Activated CD4-positive, alpha-beta T cell treated with anti-CD3 and anti-CD28 coated beads for 36 hours (primary cell): ENCODE measurements at regions not wholly inside any gene's neighbourhood (a gene's known extent, or its start where the extent isn't known, plus 50 kb on each side); places are given as distances from the start of the nearest gene placed in this dataset.

Experiments
- ATAC-seq: fragments of 200-7000 bp; cut with Tn5 transposase; one replicate; pipeline ENCODE4 v1.10.0; 2021; ENCODE audit warnings: mild to moderate bottlenecking, moderate library complexity
- CTCF ChIA-PET: fragments of 350-600 bp; sonication (Branson Sonifier 250); formaldehyde crosslinking; loops from one replicate; lab custom pipeline; 2021; ENCODE audit warnings: antibody characterized with exemption; lab: Charles Lee
- POLR2A ChIA-PET: fragments of 350-600 bp; sonication (Branson Sonifier 250); formaldehyde crosslinking; loops from one replicate; lab custom pipeline; 2021; ENCODE audit warnings: antibody characterized with exemption, inconsistent platforms; lab: Charles Lee
- DNase-seq: peaks from one replicate; pipeline ENCODE4 v3.0.0-alpha.2; 2020
- H3K27ac Mint-ChIP-seq: one replicate; pipeline ENCODE4 v1.8.0; 2021; ENCODE audit warnings: mixed read lengths
- H3K27me3 Mint-ChIP-seq: one replicate; pipeline ENCODE4 v1.8.0; 2021; ENCODE audit warnings: mixed read lengths
- H3K36me3 Mint-ChIP-seq: one replicate; pipeline ENCODE4 v1.8.0; 2021; ENCODE audit warnings: low read depth, mixed read lengths
- H3K4me1 Mint-ChIP-seq: one replicate; pipeline ENCODE4 v1.8.0; 2021; ENCODE audit warnings: mixed read lengths
- H3K4me3 Mint-ChIP-seq: one replicate; pipeline ENCODE4 v1.8.0; 2021; ENCODE audit warnings: mild to moderate bottlenecking, moderate library complexity, mixed read lengths
- H3K9me3 Mint-ChIP-seq: one replicate; pipeline ENCODE4 v1.8.0; 2021; ENCODE audit warnings: low read depth, mixed read lengths
- intact Hi-C, 2 experiments: fragments of 100-400 bp; cut with DNase I in 1 of 2; cut with micrococcal nuclease in 1 of 2; formaldehyde crosslinking; loops; one replicate each; pipeline versions ENCODE4 v1.14.2 to v1.15.1; 2022 to 2024; cut with DNase I, micrococcal nuclease

- Mint-ChIP-seq H3K4me3 (no peak overlapping the region), H3K27ac (no peak overlapping the region), H3K4me1 (no peaks in the 10 kb centered on the region), H3K36me3 (no peaks in the 10 kb centered on the region), H3K9me3 (no peaks in the 10 kb centered on the region), H3K27me3 (no peaks in the 10 kb centered on the region)
- intact Hi-C loops: no loop called here
- POLR2A ChIA-PET: no interaction called here
- CTCF ChIA-PET: no interaction called here
- DNase-seq: no peak
- no peak for ATAC-seq
Measured at GRCh38 chr16:48838349-48838748, 228.4 kb upstream of the N4BP1 start.

DNA sequence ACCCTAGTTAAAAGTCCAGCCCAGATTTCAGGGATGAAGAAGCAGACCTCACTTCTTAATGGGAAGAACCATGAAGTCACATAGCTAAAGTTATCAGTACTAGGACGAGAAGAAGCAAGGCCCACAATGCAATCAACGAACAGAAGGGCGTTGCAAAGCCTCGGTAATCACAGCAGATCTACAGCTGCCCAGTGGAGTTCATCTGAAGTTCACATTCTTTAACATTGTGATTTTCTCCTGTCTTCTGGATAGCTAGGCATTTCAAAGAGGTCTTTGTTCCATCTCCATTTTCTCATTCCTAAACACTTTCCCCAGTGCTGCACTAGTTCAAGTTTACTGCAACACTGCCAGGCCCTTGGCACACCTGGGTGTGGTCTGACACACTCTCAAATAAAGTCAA is 226.7 kb upstream of the N4BP1 start:
- DNase-seq (no peak), ATAC-seq (no peak)
- POLR2A ChIA-PET: no interaction called here
- Mint-ChIP-seq H3K27me3 (no peaks in the 10 kb centered on the region), H3K36me3 (no peaks in the 10 kb centered on the region), H3K9me3 (no peaks in the 10 kb centered on the region), H3K4me3 (no peak overlapping the region), H3K27ac (no peak overlapping the region), H3K4me1 (no peaks in the 10 kb centered on the region)
- intact Hi-C loops: no loop called here
- CTCF ChIA-PET: no interaction called here

GRCh38 chr16:48836067-48836466 is 226.1 kb upstream of the N4BP1 start:
- ChIA-PET CTCF (no interaction called here), POLR2A (no interaction called here)
- no peaks in the 10 kb centered on the region for H3K36me3 Mint-ChIP-seq
- no peak overlapping the region for H3K27ac Mint-ChIP-seq
- no peaks in the 10 kb centered on the region for H3K9me3 Mint-ChIP-seq
- H3K4me3 Mint-ChIP-seq: no peak overlapping the region
- no peaks in the 10 kb centered on the region for H3K27me3 Mint-ChIP-seq
- no peak for ATAC-seq
- intact Hi-C loops: no loop called here
- no peak for DNase-seq
- no peaks in the 10 kb centered on the region for H3K4me1 Mint-ChIP-seq

- intact Hi-C loops: no loop called here
- ChIA-PET CTCF (no interaction called here), POLR2A (no interaction called here)
- H3K4me3 Mint-ChIP-seq: no peak overlapping the region
- H3K27ac Mint-ChIP-seq: no peak overlapping the region
- no peaks in the 10 kb centered on the region for H3K27me3 Mint-ChIP-seq
- H3K36me3 Mint-ChIP-seq: no peaks in the 10 kb centered on the region
- no peaks in the 10 kb centered on the region for H3K9me3 Mint-ChIP-seq
- DNase-seq (no peak), ATAC-seq (no peak)
- no peaks in the 10 kb centered on the region for H3K4me1 Mint-ChIP-seq
Measured at GRCh38 chr16:48834576-48834975, 224.6 kb upstream of the N4BP1 start.

DNA sequence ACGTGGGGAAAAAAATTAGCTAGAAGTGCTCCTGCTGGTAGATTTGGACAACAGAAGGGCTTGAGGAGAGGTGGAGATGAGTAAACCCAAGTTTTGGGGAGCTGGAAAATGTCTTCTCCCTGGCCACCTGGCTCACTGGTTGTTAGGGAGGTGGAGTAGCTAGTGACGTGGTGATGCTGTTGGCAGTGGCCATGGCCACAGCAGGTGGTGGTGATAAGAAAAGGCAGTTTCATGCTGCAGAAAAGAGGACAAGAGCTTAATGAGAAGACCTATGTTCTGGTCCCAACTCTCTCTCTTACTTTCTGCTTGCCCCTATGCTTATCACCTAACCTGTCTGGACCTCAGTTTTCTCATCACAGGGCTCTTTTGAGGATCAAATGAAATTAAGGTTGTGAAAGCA is 223.5 kb upstream of the N4BP1 start:
- Mint-ChIP-seq H3K27me3 (no peaks in the 10 kb centered on the region), H3K4me3 (no peak overlapping the region), H3K27ac (no peak overlapping the region), H3K9me3 (no peaks in the 10 kb centered on the region), H3K4me1 (no peaks in the 10 kb centered on the region), H3K36me3 (no peaks in the 10 kb centered on the region)
- ATAC-seq: no peak
- CTCF ChIA-PET: interaction anchor here (0.8 kb wide), 1 partner anchor 38 kb away, joined by 3 read pairs; no protein-coding TSS in a partner anchor
- no peak for DNase-seq
- POLR2A ChIA-PET: no interaction called here
- intact Hi-C loops: no loop called here

GRCh38 chr16:48831076-48831722 is 221.2 kb upstream of the N4BP1 start:
- H3K36me3 Mint-ChIP-seq: no peaks in the 10 kb centered on the region
- intact Hi-C loops: no loop called here
- H3K4me3 Mint-ChIP-seq: no peak overlapping the region
- H3K27ac Mint-ChIP-seq: no peak overlapping the region
- H3K9me3 Mint-ChIP-seq: no peaks in the 10 kb centered on the region
- ATAC-seq: no peak
- ChIA-PET CTCF (interaction anchor here (0.6 to 1.3 kb wide), 4 partner anchors 8 to 388 kb away, joined by 3 to 6 read pairs (median 4); no protein-coding TSS in a partner anchor), POLR2A (no interaction called here)
- DNase-seq: no peak
- no peaks in the 10 kb centered on the region for H3K27me3 Mint-ChIP-seq
- H3K4me1 Mint-ChIP-seq: no peaks in the 10 kb centered on the region

- no peaks in the 10 kb centered on the region for H3K36me3 Mint-ChIP-seq
- H3K4me3 Mint-ChIP-seq: no peak overlapping the region
- no peak for DNase-seq
- no peak overlapping the region for H3K27ac Mint-ChIP-seq
- intact Hi-C loops: no loop called here
- no peaks in the 10 kb centered on the region for H3K9me3 Mint-ChIP-seq
- ChIA-PET POLR2A (no interaction called here), CTCF (interaction anchor here (0.6 kb wide), 1 partner anchor 29 kb away, joined by 4 read pairs; no protein-coding TSS in a partner anchor)
- no peaks in the 10 kb centered on the region for H3K4me1 Mint-ChIP-seq
- H3K27me3 Mint-ChIP-seq: no peaks in the 10 kb centered on the region
- ATAC-seq: no peak
Measured at GRCh38 chr16:48829336-48830310, 219.6 kb upstream of the N4BP1 start.

GRCh38 chr16:48824271-48824670 is 214.3 kb upstream of the N4BP1 start:
- Mint-ChIP-seq H3K4me1 (no peaks in the 10 kb centered on the region), H3K27me3 (no peaks in the 10 kb centered on the region), H3K36me3 (no peaks in the 10 kb centered on the region), H3K27ac (no peak overlapping the region), H3K9me3 (no peaks in the 10 kb centered on the region), H3K4me3 (no peak overlapping the region)
- no peak for DNase-seq
- no peak for ATAC-seq
- intact Hi-C loops: no loop called here
- POLR2A ChIA-PET: no interaction called here
- CTCF ChIA-PET: no interaction called here

GRCh38 chr16:48822431-48822830 is 212.5 kb upstream of the N4BP1 start:
- Mint-ChIP-seq H3K9me3 (no peaks in the 10 kb centered on the region), H3K4me1 (no peaks in the 10 kb centered on the region), H3K27ac (no peak overlapping the region), H3K4me3 (no peak overlapping the region), H3K36me3 (no peaks in the 10 kb centered on the region), H3K27me3 (no peaks in the 10 kb centered on the region)
- CTCF ChIA-PET: interaction anchor here (0.9 kb wide), 1 partner anchor 9 kb away, joined by 4 read pairs; no protein-coding TSS in a partner anchor
- ATAC-seq (no peak), DNase-seq (no peak)
- intact Hi-C loops: no loop called here
- POLR2A ChIA-PET: no interaction called here

- H3K9me3 Mint-ChIP-seq: no peaks in the 10 kb centered on the region
- no peaks in the 10 kb centered on the region for H3K4me1 Mint-ChIP-seq
- intact Hi-C loops: no loop called here
- H3K36me3 Mint-ChIP-seq: no peaks in the 10 kb centered on the region
- H3K27me3 Mint-ChIP-seq: no peaks in the 10 kb centered on the region
- ChIA-PET CTCF (interaction anchor here (0.6 kb wide), 1 partner anchor 8 kb away, joined by 4 read pairs; no protein-coding TSS in a partner anchor), POLR2A (no interaction called here)
- H3K4me3 Mint-ChIP-seq: no peak overlapping the region
- ATAC-seq (no peak), DNase-seq (no peak)
- H3K27ac Mint-ChIP-seq: no peak overlapping the region
Measured at GRCh38 chr16:48820379-48820778, 210.4 kb upstream of the N4BP1 start.

DNA sequence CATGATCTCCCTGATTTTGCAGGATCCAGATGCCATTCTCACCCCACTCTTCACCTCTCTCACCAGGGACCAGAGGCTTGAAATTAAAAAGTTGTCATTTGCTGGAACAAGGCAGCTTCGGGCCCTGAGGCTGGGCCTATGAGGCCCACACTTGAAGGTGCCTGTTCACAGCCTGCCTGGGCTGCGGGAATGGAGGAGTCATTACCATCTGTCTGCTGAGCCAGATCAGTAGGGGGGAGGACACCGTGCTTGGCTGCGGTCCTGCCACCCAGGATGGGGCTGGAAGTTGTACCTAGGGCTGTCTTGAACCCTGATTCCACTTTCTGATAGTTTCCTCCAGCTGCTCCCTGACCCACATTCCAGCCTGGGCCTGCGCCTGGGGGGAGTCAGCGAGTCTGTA is 208.3 kb upstream of the N4BP1 start:
- Mint-ChIP-seq H3K27me3 (peaks cover under 1% of the 10 kb centered on the region), H3K36me3 (no peaks in the 10 kb centered on the region), H3K4me3 (no peak overlapping the region), H3K27ac (no peak overlapping the region), H3K9me3 (no peaks in the 10 kb centered on the region), H3K4me1 (no peaks in the 10 kb centered on the region)
- no peak for DNase-seq
- ChIA-PET CTCF (no interaction called here), POLR2A (no interaction called here)
- no peak for ATAC-seq
- intact Hi-C loops: no loop called here

- Mint-ChIP-seq H3K36me3 (no peaks in the 10 kb centered on the region), H3K9me3 (no peaks in the 10 kb centered on the region), H3K27ac (no peak overlapping the region), H3K4me1 (no peaks in the 10 kb centered on the region), H3K4me3 (no peak overlapping the region), H3K27me3 (peaks cover 8% of the 10 kb centered on the region)
- intact Hi-C loops: no loop called here
- POLR2A ChIA-PET: no interaction called here
- DNase-seq (no peak), ATAC-seq (no peak)
- CTCF ChIA-PET: no interaction called here
Measured at GRCh38 chr16:48817032-48817431, 207.1 kb upstream of the N4BP1 start.
